ENCODE measurements at regions not wholly inside any gene's neighbourhood (a gene's known extent, or its start where the extent isn't known, plus 50 kb on each side); places are given as distances from the start of the nearest gene placed in this dataset.

GRCh38 chr2:35831385-35831784 lies 524.2 kb upstream of the CRIM1 start:
- TF ChIP-seq, protein P1, sequence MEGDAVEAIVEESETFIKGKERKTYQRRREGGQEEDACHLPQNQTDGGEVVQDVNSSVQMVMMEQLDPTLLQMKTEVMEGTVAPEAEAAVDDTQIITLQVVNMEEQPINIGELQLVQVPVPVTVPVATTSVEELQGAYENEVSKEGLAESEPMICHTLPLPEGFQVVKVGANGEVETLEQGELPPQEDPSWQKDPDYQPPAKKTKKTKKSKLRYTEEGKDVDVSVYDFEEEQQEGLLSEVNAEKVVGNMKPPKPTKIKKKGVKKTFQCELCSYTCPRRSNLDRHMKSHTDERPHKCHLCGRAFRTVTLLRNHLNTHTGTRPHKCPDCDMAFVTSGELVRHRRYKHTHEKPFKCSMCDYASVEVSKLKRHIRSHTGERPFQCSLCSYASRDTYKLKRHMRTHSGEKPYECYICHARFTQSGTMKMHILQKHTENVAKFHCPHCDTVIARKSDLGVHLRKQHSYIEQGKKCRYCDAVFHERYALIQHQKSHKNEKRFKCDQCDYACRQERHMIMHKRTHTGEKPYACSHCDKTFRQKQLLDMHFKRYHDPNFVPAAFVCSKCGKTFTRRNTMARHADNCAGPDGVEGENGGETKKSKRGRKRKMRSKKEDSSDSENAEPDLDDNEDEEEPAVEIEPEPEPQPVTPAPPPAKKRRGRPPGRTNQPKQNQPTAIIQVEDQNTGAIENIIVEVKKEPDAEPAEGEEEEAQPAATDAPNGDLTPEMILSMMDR (IDR thresholded peaks at IDR 0.05), result no peak
- no peak for TF ChIP-seq POLR2A (IDR thresholded peaks at IDR 0.05)
